AG10803 (cell line): ENCODE measurements at regions not wholly inside any gene's neighbourhood (a gene's known extent, or its start where the extent isn't known, plus 50 kb on each side); places are given as distances from the start of the nearest gene placed in this dataset.
A peak's percentile ranks its signal among the peaks of the same experiment; 100 is the strongest.

Experiments
- DNase-seq: peaks from one replicate; pipeline ENCODE4 v3.0.0; 2010; ENCODE audit warnings: low read depth
- H3K4me3 ChIP-seq: 2 replicates; pipeline ENCODE4 v1.5.1; 2011; ENCODE audit warnings: mild to moderate bottlenecking, low read length, control low read depth
- TF ChIP-seq, protein P1 (sequence below): conservative IDR thresholded peaks from 2 replicates; pipeline ENCODE4 v1.5.1; 2011; ENCODE audit warnings: mild to moderate bottlenecking, low read length, control low read depth, inconsistent platforms

DNA sequence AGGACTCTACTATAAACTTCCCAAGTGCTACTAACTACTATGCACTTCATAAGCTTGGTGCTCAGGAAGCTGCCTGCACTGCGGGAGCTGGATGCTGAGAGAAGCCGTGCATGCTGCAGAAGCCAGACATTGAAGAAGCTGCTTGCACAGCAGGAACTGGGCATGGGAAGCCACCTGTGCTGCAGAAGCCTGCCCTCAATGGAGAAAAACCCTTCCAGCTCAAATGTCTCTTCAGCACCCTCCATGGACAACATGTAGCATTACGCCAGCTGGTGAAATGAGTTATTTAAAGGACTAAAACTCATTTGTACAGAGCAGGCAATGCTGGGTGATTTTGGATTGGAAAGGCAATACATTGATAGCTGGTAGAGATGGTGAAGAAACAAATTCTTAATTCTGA lies 247.2 kb downstream of the KIF4B start:
- DNase-seq, result no peak
- TF ChIP-seq, protein P1, sequence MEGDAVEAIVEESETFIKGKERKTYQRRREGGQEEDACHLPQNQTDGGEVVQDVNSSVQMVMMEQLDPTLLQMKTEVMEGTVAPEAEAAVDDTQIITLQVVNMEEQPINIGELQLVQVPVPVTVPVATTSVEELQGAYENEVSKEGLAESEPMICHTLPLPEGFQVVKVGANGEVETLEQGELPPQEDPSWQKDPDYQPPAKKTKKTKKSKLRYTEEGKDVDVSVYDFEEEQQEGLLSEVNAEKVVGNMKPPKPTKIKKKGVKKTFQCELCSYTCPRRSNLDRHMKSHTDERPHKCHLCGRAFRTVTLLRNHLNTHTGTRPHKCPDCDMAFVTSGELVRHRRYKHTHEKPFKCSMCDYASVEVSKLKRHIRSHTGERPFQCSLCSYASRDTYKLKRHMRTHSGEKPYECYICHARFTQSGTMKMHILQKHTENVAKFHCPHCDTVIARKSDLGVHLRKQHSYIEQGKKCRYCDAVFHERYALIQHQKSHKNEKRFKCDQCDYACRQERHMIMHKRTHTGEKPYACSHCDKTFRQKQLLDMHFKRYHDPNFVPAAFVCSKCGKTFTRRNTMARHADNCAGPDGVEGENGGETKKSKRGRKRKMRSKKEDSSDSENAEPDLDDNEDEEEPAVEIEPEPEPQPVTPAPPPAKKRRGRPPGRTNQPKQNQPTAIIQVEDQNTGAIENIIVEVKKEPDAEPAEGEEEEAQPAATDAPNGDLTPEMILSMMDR, result no peak
- H3K4me3 ChIP-seq, result no peak overlapping the region

DNA sequence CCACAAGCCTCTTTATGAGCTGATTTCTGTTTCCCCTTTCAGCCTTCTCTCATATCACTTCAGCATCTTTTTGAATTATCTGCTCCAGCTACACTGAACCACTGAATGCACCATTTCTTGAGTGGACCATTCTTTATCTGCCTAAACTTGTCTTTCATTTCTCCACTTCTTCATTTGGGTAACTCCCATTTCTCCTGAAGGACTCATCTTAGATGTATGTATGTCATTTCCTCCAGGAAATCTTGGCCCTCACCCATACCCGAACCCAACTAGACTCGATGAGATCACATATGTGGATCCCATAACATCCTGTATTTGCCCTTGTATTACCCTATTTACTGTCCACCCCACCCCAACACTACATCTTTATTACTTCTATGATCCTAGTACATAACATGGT lies 249.8 kb downstream of the KIF4B start:
- H3K4me3 ChIP-seq, result no peak overlapping the region
- TF ChIP-seq, protein P1, result no peak
- DNase-seq, result peak; percentile 11

DNA sequence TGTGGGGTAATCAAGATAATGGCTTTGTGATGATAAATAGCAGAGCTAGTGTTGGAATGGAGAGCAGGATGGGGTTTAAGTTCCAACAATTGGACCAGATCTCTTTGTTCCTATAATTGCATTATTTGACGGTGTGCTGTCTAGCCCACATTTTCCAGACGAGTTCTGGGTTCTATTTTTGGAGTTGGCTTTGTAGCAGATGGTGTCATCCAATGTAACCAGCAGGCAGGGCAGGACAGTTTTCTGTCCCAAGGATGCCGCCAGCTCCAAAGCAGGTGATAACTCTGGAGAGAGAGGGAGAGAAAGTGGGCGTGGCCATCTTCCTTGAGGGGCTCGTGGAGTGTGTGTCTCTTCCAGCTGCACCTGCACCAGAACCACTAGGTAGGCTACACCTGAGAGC lies 251.3 kb downstream of the KIF4B start:
- no peak overlapping the region for H3K4me3 ChIP-seq
- TF ChIP-seq, protein P1, result no peak
- DNase-seq, result no peak

DNA sequence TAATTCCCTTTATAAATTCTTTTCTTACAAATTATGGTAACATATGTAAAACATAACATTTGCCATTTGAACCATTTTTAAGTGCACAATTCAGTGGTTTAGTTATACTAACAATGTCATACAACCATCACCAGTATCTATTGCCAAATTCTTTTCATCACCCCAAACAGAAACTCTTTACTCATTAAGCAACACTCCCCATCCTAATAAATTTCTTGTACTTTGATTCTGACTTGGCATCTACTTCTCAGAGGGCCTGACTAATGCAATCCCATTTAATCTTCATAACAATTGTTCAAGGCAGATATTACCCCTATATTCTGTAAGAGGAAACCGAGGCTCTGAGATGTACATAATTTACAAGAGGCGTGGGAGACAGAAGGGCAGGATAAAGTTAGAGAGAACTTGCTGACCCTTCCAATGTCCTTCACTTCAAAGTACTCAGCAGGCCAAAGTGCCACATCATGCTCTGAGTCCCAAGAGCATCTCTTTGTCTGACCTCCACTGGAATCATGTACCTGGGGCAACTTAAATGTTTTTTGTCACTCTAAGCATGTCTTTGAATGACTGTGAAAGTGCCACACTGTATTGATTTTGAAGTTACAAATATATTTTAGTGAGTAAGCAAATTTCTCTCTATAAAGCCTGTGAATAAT lies 255.3 kb downstream of the KIF4B start:
- no peak overlapping the region for H3K4me3 ChIP-seq

DNA sequence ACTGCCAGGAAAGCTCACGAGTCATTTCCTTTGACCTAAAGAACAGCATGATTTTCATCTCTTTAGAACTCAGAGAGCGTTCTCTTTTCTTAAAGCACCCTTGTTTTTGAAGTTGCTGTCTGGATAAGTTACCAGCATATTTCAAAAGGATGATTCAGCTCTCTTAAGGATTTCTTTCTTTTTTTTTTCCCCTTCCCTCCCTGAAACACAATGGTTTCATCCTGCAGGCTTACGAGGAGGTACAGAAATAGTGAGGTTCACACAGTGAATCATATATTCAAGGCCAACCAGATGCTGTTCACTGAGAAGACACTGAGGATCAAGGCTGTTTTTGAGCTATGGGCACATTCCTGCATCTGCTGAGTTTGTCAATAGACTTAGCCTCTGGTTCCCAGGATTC lies 257.2 kb downstream of the KIF4B start:
- DNase-seq, result peak; percentile 62
- TF ChIP-seq, protein P1, result no peak
- no peak overlapping the region for H3K4me3 ChIP-seq

More for the DNA sequence above, 255.3 kb downstream of the KIF4B start:
- TF ChIP-seq, protein P1, result no peak
- no peak for DNase-seq

DNA sequence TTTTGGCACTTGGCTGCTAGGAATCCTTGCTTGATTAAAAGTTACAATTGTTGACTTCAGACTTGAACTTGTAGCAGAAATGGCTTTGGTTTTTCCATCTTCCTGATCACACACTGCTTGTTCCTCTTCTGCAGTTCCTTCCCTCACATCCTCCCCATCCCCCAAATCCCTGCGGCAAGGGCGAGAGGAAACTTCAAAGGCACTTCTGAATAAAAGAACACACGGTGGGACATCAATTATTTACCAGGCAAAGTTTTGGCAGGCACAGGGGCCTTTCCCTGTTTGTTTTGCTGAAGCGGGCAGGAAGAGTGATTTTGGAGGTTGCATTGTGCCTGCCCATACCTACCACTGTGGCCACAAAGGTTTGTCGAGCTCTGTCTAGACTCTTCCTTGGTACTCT lies 260.9 kb downstream of the KIF4B start:
- DNase-seq, result no peak
- H3K4me3 ChIP-seq, result no peak overlapping the region
- TF ChIP-seq, protein P1, result no peak

DNA sequence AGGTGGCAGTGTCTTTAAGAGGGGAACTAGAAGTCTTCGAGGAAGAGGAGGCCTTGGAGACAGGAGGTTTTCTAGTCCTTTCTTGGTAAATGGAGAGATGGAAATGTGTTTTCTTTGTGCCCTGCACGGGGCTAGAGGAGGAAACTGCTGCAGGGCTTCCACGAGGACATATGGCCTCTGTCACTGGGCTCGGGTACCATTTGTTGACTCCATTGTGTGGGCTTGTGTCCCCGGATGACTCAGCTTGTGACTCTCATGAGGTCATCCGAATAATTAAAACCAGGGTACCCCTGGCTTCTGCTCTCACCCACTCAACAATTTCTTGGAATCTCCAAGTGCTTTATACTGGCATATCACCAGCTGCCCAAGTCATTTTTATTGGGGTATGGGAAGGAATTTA lies 261.7 kb downstream of the KIF4B start:
- H3K4me3 ChIP-seq, result no peak overlapping the region
- DNase-seq, result no peak
- TF ChIP-seq, protein P1, result no peak
